GF-D8 (cell line): ENCODE measurements at regions not wholly inside any gene's neighbourhood (a gene's known extent, or its start where the extent isn't known, plus 50 kb on each side); places are given as distances from the start of the nearest gene placed in this dataset.
"Not testable (repeated sequence)": the region's sequence is repeated elsewhere in the genome, so short reads cannot be mapped to it uniquely, and the experiment has no call there.

Experiments
- DNase-seq: peaks from one replicate; lab custom pipeline; 2025; lab: John Stamatoyannopoulos, UW

- no peak for DNase-seq
These were observed 120.0 kb upstream of the EGFR start for GRCh38 chr7:54898659-54899340.

- no peak for DNase-seq
These were observed 117.0 kb upstream of the EGFR start for GRCh38 chr7:54901840-54902239.

GRCh38 chr7:54904130-54904529 is 114.7 kb upstream of the EGFR start:
- no peak for DNase-seq

- DNase-seq, result no peak
These were observed 113.8 kb upstream of the EGFR start for GRCh38 chr7:54904986-54905385.

GRCh38 chr7:54906963-54907362 is 111.9 kb upstream of the EGFR start:
- DNase-seq, result no peak

- no peak for DNase-seq
These were observed 110.8 kb upstream of the EGFR start for GRCh38 chr7:54907981-54908380.

- DNase-seq, result no peak
These were observed 109.9 kb upstream of the EGFR start for GRCh38 chr7:54908760-54909438.

GRCh38 chr7:54915870-54916598 is 102.8 kb upstream of the EGFR start:
- no peak for DNase-seq

GRCh38 chr7:54917613-54918391 is 101.0 kb upstream of the EGFR start:
- no peak for DNase-seq

- no peak for DNase-seq
These were observed 97.7 kb upstream of the EGFR start for GRCh38 chr7:54921116-54921515.

- DNase-seq, result no peak
These were observed 87.3 kb upstream of the EGFR start for GRCh38 chr7:54931532-54931931.

- DNase-seq, result no peak
These were observed 85.8 kb upstream of the EGFR start for GRCh38 chr7:54932818-54933543.

- DNase-seq, result no peak
These were observed 85.2 kb upstream of the EGFR start for GRCh38 chr7:54933643-54934042.

- DNase-seq, result no peak
These were observed 78.1 kb upstream of the EGFR start for GRCh38 chr7:54940748-54941147.

- no peak for DNase-seq
These were observed 74.6 kb upstream of the EGFR start for GRCh38 chr7:54944179-54944578.

- DNase-seq, result no peak
These were observed 72.5 kb upstream of the EGFR start for GRCh38 chr7:54946271-54946670.

- DNase-seq, result no peak
These were observed 72.1 kb upstream of the EGFR start for GRCh38 chr7:54946764-54947163.

GRCh38 chr7:54947266-54947665 is 71.6 kb upstream of the EGFR start:
- DNase-seq, result no peak

- DNase-seq, result not testable (repeated sequence)
These were observed 69.3 kb upstream of the EGFR start for GRCh38 chr7:54949514-54949913.

- DNase-seq, result no peak
These were observed 63.5 kb upstream of the EGFR start for GRCh38 chr7:54955296-54955695.

- DNase-seq, result no peak
These were observed 63.0 kb upstream of the EGFR start for GRCh38 chr7:54955696-54956420.
